Gastroesophageal sphincter (tissue), 4 donors: ENCODE measurements at regions not wholly inside any gene's neighbourhood (a gene's known extent, or its start where the extent isn't known, plus 50 kb on each side); places are given as distances from the start of the nearest gene placed in this dataset.

ENCODE experiments used
- ATAC-seq: fragments of 150-250 bp; one replicate; pipeline ENCODE4 v1.9.1; 2016; ENCODE audit warnings: mild to moderate bottlenecking, moderate library complexity
- H3K27ac ChIP-seq, 4 donors: fragments of 200-600 bp; sonication (generic) in 3 of 4; 1 replicate in 3 of 4; 2 replicates in 1 of 4; pipeline ENCODE4 v1.5.1; 2016 to 2019
- H3K27me3 ChIP-seq: fragments of 200-600 bp; sonication (generic); one replicate; pipeline ENCODE4 v1.5.1; 2019
- H3K36me3 ChIP-seq, 2 donors: fragments of 200-600 bp; sonication (generic); one replicate each; pipeline ENCODE4 v1.5.1; 2019; ENCODE audit warnings: control low read depth in 1 of 2
- H3K4me1 ChIP-seq, 3 donors: fragments of 200-600 bp; sonication (generic); 1 replicate in 2 of 3; 2 replicates in 1 of 3; pipeline ENCODE4 v1.5.1; 2016 to 2019; ENCODE audit warnings: control low read depth in 2 of 3
- H3K4me3 ChIP-seq, 2 donors: fragments of 200-600 bp; sonication (generic); one replicate each; pipeline ENCODE4 v1.5.1; 2019; ENCODE audit warnings: mild to moderate bottlenecking in 1 of 2, moderate library complexity in 1 of 2
- H3K9me3 ChIP-seq, 3 donors: fragments of 200-600 bp; sonication (generic); one replicate each; pipeline ENCODE4 v1.5.1; 2017 to 2019; ENCODE audit warnings: control low read depth in 2 of 3
- CTCF ChIP-seq, 4 experiments: fragments of 200-600 bp in 2 of 4; fragments of 450-650 bp in 2 of 4; sonication (generic) in 1 of 4; IDR thresholded peaks; one replicate each; pipeline ENCODE4 v1.5.1; 2017 to 2019; ENCODE audit warnings: antibody characterized with exemption in 4 of 4, mild to moderate bottlenecking in 2 of 4, moderate library complexity in 2 of 4
- EP300 ChIP-seq: sonication (generic); formaldehyde crosslinking; IDR thresholded peaks from one replicate; pipeline ENCODE4 v1.6.1; 2017; ENCODE audit warnings: antibody characterized with exemption, mild to moderate bottlenecking
- POLR2A ChIP-seq, 2 donors: fragments of 450-650 bp; IDR thresholded peaks; one replicate each; pipeline ENCODE4 v1.6.1; 2017; ENCODE audit warnings: antibody characterized with exemption in 2 of 2, mild to moderate bottlenecking in 2 of 2, moderate library complexity in 1 of 2
- POLR2AphosphoS5 ChIP-seq: sonication (generic); formaldehyde crosslinking; IDR thresholded peaks from one replicate; pipeline ENCODE4 v1.6.1; 2017; ENCODE audit warnings: antibody characterized with exemption
- WGBS, 2 donors: methylation state at CpG; one replicate each; pipeline ENCODE4 v1.1.5; 2018; ENCODE audit warnings: low coverage in 1 of 2; 5-methylcytosine and 5-hydroxymethylcytosine counted together

GRCh38 chr3:168823466-168823865 is 727.7 kb upstream of the GOLIM4 start:
- Histone ChIP-seq H3K4me1 (no peaks in the 10 kb centered on the region), H3K27ac (no peak overlapping the region), H3K27me3 (no peaks in the 10 kb centered on the region), H3K36me3 (no peaks in the 10 kb centered on the region), H3K4me3 (no peak overlapping the region), H3K9me3 (no peaks in the 10 kb centered on the region)
- TF ChIP-seq CTCF (IDR thresholded peaks at IDR 0.05) (no peak), POLR2AphosphoS5 (no peak), EP300 (no peak), POLR2A (IDR thresholded peaks at IDR 0.05) (no peak)
- 87 to 91% methylated on average over 4 to 5 of the region's 5 CpGs for WGBS, 2 donors
- ATAC-seq: no peak

GRCh38 chr3:168820810-168821415 is 725.2 kb upstream of the GOLIM4 start:
- WGBS, 2 donors: 45 to 74% methylated on average over 5 to 8 of the region's 8 CpGs
- Histone ChIP-seq H3K9me3 (no peaks in the 10 kb centered on the region), H3K4me1 (no peaks in the 10 kb centered on the region), H3K27ac (no peak overlapping the region), H3K27me3 (no peaks in the 10 kb centered on the region), H3K36me3 (no peaks in the 10 kb centered on the region), H3K4me3 (no peak overlapping the region)
- ATAC-seq: no peak
- no peak for TF ChIP-seq CTCF (IDR thresholded peaks at IDR 0.05)
- no peak for TF ChIP-seq EP300
- TF ChIP-seq POLR2AphosphoS5: no peak
- TF ChIP-seq POLR2A (IDR thresholded peaks at IDR 0.05): no peak

GRCh38 chr3:168817177-168817576 is 721.5 kb upstream of the GOLIM4 start:
- no peak for TF ChIP-seq EP300
- TF ChIP-seq POLR2A (IDR thresholded peaks at IDR 0.05): no peak
- TF ChIP-seq CTCF (IDR thresholded peaks at IDR 0.05): no peak
- no peak for TF ChIP-seq POLR2AphosphoS5
- 97 to 98% methylated on average over 4 of the region's 4 CpGs for WGBS, 2 donors
- no peak overlapping the region for H3K27ac ChIP-seq
- H3K4me1 ChIP-seq: no peaks in the 10 kb centered on the region
- H3K27me3 ChIP-seq: no peaks in the 10 kb centered on the region
- no peak overlapping the region for H3K4me3 ChIP-seq
- H3K36me3 ChIP-seq: no peaks in the 10 kb centered on the region
- no peaks in the 10 kb centered on the region for H3K9me3 ChIP-seq
- no peak for ATAC-seq

GRCh38 chr3:168815946-168816345 is 720.2 kb upstream of the GOLIM4 start:
- 83 to 88% methylated on average over 2 of the region's 2 CpGs for WGBS, 2 donors
- TF ChIP-seq POLR2A (IDR thresholded peaks at IDR 0.05) (no peak), POLR2AphosphoS5 (no peak), EP300 (no peak), CTCF (IDR thresholded peaks at IDR 0.05) (no peak)
- no peaks in the 10 kb centered on the region for H3K9me3 ChIP-seq
- no peaks in the 10 kb centered on the region for H3K4me1 ChIP-seq
- H3K36me3 ChIP-seq: no peaks in the 10 kb centered on the region
- no peak overlapping the region for H3K27ac ChIP-seq
- no peak for ATAC-seq
- no peaks in the 10 kb centered on the region for H3K27me3 ChIP-seq
- no peak overlapping the region for H3K4me3 ChIP-seq

- no peaks in the 10 kb centered on the region for H3K36me3 ChIP-seq
- no peaks in the 10 kb centered on the region for H3K9me3 ChIP-seq
- 80 to 94% methylated on average over 2 of the region's 2 CpGs for WGBS, 2 donors
- no peaks in the 10 kb centered on the region for H3K4me1 ChIP-seq
- no peak overlapping the region for H3K4me3 ChIP-seq
- H3K27me3 ChIP-seq: no peaks in the 10 kb centered on the region
- no peak for ATAC-seq
- TF ChIP-seq EP300 (no peak), CTCF (IDR thresholded peaks at IDR 0.05) (no peak), POLR2AphosphoS5 (no peak), POLR2A (IDR thresholded peaks at IDR 0.05) (no peak)
- no peak overlapping the region for H3K27ac ChIP-seq
Measured at GRCh38 chr3:168813225-168813802, 717.6 kb upstream of the GOLIM4 start.
